HG02763 (cell line): ENCODE measurements at regions not wholly inside any gene's neighbourhood (a gene's known extent, or its start where the extent isn't known, plus 50 kb on each side); places are given as distances from the start of the nearest gene placed in this dataset.

Experiments
- ATAC-seq: cut with Tn5 transposase; IDR thresholded peaks from one replicate; pipeline ENCODE4 v1.9.1; 2021; ENCODE audit warnings: mild to moderate bottlenecking, moderate library complexity; ENCODE audit not compliant: unreplicated experiment

DNA sequence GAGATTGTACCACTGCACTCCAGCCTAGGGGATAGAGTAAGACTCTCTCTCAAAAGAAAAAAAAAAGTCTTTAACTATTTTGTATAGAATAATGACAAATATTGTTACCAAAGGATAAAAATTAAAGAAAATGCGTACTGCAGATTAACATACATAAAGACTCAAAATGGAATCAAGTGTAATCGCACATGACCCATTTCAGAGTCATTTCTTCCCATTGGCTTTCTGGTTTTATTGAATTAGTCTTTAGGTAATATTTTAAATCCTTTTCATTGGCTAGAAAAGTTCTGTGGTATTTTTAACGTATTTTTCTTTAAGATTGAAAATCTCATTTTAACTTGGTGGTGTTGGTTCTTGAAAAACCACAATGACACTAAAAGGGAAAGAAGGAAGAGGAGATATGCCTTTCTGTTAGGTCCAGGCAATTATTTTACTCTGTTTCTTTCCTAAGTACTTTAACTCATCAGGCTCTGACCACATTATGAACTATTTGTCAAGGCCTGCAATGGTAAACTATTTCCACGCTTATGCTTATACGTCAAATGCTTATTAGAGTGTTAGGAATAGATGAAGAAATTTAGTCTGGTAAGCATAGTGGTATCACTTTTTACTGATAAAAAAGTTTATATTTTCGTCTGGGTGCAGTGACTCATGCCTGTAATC is 52.3 kb downstream of the PLEKHG1 start:
- ATAC-seq: no peak

- no peak for ATAC-seq
Measured at GRCh38 chr6:150652848-150653613, 53.3 kb downstream of the PLEKHG1 start.

DNA sequence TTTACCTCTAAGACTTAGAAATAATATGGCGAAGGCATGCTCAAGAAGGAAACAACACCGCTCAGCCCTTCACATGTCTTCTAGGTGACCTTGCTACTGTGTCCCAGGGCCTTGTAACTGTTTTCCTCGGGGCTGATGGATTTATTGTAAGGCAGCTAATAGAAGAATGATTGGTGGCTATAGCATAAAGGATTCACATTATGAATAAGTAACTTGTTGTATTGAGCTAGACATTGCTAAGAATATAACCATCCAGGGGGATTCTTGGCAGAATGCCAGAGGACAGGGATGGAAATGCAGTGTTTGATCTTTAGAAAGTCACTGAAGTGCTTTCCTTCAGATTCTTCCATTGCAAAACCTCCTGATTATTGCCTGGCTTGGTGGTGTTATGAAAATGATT is 54.9 kb downstream of the PLEKHG1 start:
- no peak for ATAC-seq

- no peak for ATAC-seq
Measured at GRCh38 chr6:150656156-150656555, 56.5 kb downstream of the PLEKHG1 start.

DNA sequence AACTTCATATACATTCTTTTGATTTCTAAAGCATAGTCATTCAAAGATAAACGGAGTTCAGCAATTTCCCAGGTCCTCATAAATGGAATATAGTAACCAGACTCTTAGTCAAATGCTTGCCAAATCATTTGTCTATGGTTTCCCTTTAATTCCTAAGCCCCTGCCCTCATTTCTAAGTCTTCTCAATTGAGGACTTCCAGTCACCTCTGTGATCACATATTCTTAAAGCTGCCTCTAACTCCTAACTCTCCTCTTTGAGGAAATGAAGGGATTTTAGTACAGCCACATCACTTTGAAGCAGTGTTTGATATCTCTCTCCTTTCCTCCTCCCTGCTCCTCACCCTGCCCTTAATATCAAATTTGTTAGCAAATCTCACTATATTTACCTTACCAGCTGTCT is 58.7 kb downstream of the PLEKHG1 start:
- no peak for ATAC-seq

DNA sequence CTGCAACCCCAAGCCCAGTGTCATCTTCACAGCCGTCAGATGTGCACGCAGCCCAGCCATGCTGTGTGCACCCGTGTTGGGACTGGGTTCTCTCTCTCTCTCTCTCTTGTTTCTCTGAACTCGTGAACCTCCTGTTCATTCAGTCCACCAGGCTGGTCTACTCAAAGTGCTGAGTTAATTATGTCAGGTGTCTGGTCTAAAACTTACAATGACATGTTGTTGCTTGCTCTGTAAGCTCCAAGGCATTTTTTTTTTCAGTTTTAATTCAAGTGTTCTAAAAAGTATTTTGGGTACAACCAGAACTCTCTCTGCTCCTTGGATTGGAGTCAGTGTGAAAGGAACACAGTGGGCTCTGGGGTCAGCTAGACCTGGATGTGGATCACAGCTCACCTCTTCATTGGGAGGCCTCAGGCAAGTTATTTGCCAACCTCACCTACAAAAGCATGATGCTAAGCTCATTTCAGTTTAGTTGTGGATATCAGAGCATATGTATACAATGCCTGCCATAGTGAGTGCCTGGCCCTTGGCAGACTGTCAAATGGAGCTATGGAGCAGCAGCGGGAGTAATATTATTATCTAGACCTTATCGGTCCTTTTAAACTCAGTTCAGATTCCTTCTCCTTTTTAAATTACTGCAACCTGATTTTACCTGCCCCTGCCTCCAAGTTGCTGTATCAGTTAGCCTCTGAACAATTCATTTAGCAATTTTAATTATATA is 59.5 kb downstream of the PLEKHG1 start:
- ATAC-seq: no peak

DNA sequence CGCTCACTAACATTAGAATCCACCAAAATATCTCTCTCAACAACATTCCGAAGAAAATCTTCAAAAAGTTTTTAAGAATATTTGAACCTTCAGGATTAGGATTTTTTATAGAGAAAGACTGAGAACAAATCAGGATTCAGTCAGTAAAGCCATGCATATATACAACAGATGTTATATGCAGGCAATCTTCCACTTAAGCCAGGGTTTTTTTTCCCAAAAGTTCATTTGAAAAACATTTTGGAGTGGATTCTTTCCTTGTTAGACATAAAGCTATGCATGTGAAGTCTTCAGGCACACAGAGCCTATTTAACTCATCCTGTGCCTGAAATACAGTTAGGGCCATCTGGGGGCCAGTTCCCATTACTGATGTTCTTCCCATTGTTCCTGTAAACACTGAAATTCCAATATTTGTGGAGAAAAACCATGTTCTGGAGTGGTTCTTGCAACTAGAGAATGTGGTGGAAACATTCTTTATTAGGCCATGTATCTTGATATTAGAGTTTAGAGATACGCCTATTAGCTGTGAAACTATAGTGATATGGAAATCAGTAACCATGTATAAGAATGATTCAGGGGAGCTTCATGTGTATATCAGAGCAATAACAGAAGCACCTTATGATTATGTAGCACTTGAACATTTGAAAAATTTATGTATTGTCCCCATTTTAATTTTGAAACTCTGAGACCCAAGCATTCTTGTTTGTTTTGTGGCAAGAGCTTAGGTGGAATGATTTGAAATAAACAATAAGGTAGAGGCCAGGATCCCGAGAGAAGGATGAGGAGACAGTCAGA is 61.7 kb downstream of the PLEKHG1 start:
- no peak for ATAC-seq

DNA sequence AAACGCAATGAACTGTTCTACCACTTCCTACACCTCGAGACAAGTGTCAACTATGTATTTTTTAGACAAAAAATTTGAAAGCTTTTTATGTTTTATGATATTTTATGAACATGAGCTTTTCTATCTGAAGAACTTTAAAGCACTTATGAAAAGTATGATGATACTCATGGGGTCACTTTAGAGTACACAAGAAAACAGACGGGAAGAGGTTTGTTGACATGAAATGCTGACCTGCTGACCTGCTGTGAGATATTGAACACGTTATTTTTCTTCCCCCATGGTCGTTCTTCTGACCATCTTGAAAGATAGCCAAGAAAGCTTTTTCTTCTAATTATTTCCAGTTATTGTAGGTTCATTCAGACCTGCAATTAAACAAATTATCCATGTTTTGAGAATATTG is 63.1 kb downstream of the PLEKHG1 start:
- no peak for ATAC-seq

GRCh38 chr6:150664091-150664490 is 64.4 kb downstream of the PLEKHG1 start:
- no peak for ATAC-seq

GRCh38 chr6:150666071-150666470 is 66.4 kb downstream of the PLEKHG1 start:
- no peak for ATAC-seq

DNA sequence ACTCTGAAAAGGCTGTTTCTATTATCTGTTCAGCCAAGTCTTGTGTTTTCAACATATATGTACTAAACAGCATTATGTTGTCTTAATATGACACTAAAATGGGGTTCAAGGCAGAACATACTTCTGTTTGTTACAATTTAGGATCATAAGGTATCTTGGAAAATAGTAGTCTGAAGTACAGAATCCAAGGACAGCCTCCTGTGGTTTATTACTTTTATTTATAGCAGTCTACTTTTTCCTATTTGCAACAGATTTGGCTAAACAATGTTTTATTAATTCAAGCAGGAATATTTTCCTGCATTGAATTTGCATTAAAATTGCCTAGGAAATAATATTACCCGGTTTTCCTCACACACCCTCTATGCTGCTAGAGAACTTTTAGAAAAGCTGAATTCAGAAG is 67.7 kb downstream of the PLEKHG1 start:
- no peak for ATAC-seq

DNA sequence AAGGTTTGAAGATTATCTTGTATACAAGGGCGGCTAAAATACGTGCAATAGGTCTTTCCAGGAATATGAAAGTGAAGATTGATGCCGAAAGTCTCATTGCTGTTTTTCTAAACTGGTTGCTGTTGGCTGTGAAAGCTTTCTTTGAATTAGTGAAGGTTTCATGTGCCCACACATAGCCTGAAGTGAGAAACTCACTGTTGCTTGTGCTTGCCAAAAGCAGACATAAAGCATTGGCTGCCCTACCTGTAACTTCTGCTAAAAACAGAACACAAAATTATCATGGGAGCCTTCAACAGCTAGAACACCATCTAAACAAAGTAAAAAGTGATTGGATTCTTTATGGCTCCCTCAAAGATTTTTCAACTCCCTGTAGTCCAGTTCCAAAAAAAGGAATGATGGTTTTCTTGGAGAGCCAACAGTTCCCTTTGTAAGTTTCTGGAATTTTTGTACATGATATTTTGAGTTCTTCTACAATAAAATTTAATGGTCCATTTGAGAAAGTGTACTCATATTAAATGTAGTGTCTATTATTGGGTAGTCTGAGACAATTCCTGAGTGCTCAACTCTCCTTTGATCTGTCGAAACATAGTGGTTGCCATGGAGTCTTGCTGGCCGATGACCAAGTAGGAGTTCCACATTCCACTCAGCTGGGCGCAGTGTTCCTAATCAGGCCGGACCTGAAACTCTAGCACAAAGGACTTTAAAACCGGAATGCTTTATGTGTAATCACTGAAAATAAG is 68.5 kb downstream of the PLEKHG1 start:
- ATAC-seq: no peak

DNA sequence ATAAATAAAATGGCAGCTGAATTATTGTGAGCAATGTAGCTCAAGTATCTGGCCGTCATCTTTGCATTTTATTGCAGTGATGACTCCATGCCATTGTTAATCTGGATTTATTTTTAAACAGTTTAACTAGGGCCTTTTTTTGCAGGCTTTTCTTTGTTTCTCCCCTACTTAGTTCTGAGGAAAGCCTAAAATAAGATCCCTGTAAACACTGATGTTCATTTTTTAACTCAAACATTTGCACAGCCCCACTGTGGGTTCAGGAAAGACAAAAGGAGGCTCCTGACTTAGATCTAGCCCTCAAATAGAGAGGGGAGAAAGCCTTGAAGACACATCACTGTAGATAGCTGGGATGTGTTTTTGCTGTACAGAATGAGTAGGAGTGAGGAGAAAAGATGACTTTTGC is 69.2 kb downstream of the PLEKHG1 start:
- no peak for ATAC-seq

GRCh38 chr6:150670311-150670710 is 70.6 kb downstream of the PLEKHG1 start:
- ATAC-seq: no peak

DNA sequence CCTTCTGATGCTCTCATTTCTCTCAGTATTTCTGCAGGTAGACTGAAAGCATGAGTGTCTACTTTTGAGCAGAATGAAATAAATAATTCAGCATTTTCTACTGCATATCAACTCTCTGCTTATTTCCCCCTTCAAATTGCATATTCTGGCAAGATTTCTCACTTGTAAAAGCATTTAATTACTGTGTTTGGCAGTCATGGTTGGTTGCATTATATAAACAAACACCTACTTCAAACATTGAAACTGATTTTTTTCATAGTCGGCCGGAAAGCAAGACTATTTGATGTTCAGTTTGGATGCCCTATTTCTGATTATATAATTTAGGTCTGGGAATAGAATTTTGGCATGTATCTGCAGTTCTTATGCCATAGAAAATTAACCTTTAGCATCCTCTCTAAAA is 73.1 kb downstream of the PLEKHG1 start:
- no peak for ATAC-seq

- no peak for ATAC-seq
Measured at GRCh38 chr6:150673720-150674346, 74.1 kb downstream of the PLEKHG1 start.

- no peak for ATAC-seq
Measured at GRCh38 chr6:150676344-150676743, 76.7 kb downstream of the PLEKHG1 start.

- ATAC-seq: no peak
Measured at GRCh38 chr6:150676772-150677171, 77.1 kb downstream of the PLEKHG1 start.

GRCh38 chr6:150680510-150680909 is 80.8 kb downstream of the PLEKHG1 start:
- ATAC-seq: no peak
